NT2/D1 (cell line): ENCODE measurements at regions not wholly inside any gene's neighbourhood (a gene's known extent, or its start where the extent isn't known, plus 50 kb on each side); places are given as distances from the start of the nearest gene placed in this dataset.

Experiments
- YY1 ChIP-seq: IDR thresholded peaks from 2 replicates; pipeline ENCODE4 v1.6.1; 2011; ENCODE audit not compliant: insufficient read length, insufficient read depth
- ZNF274 ChIP-seq: IDR thresholded peaks from 2 replicates; pipeline ENCODE4 v1.6.1; 2011; ENCODE audit warnings: mild to moderate bottlenecking, low read depth, low read length

- TF ChIP-seq YY1 (no peak), ZNF274 (no peak)
Observed at GRCh38 chr6:126664271-126664670, 324.4 kb downstream of the CENPW start.
